ENCODE measurements at regions not wholly inside any gene's neighbourhood (a gene's known extent, or its start where the extent isn't known, plus 50 kb on each side); places are given as distances from the start of the nearest gene placed in this dataset.
A peak's percentile ranks its signal among the peaks of the same experiment; 100 is the strongest.

DNA sequence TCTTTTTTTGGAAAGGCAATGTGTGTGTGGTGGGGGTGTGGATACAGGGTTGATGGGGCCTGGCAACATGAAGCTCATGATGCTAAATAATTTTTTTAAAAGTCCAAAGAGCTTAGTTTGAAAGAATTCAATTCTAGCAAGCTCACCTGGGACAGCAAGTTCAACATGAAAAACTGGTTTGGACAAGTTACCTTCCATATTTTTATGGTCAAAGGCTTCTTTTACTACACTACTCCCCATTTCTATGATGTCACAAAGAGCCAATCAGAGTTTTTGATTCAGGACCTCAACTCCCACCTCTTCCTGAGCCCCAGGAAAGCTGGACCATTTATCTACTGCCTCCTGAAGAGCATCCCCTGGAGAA, 66.1 kb upstream of the CTNNBL1 start:
- TF ChIP-seq, protein P1, sequence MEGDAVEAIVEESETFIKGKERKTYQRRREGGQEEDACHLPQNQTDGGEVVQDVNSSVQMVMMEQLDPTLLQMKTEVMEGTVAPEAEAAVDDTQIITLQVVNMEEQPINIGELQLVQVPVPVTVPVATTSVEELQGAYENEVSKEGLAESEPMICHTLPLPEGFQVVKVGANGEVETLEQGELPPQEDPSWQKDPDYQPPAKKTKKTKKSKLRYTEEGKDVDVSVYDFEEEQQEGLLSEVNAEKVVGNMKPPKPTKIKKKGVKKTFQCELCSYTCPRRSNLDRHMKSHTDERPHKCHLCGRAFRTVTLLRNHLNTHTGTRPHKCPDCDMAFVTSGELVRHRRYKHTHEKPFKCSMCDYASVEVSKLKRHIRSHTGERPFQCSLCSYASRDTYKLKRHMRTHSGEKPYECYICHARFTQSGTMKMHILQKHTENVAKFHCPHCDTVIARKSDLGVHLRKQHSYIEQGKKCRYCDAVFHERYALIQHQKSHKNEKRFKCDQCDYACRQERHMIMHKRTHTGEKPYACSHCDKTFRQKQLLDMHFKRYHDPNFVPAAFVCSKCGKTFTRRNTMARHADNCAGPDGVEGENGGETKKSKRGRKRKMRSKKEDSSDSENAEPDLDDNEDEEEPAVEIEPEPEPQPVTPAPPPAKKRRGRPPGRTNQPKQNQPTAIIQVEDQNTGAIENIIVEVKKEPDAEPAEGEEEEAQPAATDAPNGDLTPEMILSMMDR (IDR thresholded peaks at IDR 0.05) = no peak
- TF ChIP-seq POLR2AphosphoS5 (IDR thresholded peaks at IDR 0.05; ENCODE audit: low read depth, low read length) = no peak
- no peak for TF ChIP-seq TCF7L2 (IDR thresholded peaks at IDR 0.05; ENCODE audit: low read depth, low read length)
- TF ChIP-seq, protein P2, sequence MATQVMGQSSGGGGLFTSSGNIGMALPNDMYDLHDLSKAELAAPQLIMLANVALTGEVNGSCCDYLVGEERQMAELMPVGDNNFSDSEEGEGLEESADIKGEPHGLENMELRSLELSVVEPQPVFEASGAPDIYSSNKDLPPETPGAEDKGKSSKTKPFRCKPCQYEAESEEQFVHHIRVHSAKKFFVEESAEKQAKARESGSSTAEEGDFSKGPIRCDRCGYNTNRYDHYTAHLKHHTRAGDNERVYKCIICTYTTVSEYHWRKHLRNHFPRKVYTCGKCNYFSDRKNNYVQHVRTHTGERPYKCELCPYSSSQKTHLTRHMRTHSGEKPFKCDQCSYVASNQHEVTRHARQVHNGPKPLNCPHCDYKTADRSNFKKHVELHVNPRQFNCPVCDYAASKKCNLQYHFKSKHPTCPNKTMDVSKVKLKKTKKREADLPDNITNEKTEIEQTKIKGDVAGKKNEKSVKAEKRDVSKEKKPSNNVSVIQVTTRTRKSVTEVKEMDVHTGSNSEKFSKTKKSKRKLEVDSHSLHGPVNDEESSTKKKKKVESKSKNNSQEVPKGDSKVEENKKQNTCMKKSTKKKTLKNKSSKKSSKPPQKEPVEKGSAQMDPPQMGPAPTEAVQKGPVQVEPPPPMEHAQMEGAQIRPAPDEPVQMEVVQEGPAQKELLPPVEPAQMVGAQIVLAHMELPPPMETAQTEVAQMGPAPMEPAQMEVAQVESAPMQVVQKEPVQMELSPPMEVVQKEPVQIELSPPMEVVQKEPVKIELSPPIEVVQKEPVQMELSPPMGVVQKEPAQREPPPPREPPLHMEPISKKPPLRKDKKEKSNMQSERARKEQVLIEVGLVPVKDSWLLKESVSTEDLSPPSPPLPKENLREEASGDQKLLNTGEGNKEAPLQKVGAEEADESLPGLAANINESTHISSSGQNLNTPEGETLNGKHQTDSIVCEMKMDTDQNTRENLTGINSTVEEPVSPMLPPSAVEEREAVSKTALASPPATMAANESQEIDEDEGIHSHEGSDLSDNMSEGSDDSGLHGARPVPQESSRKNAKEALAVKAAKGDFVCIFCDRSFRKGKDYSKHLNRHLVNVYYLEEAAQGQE (IDR thresholded peaks at IDR 0.05; ENCODE audit: insufficient read depth in 1 of 2, low read depth in 2 of 2, low read length in 1 of 2) = no peak
- TF ChIP-seq SIN3A (IDR thresholded peaks at IDR 0.05; ENCODE audit: borderline replicate concordance, insufficient read depth, low read depth, low read length) = no peak
- in situ Hi-C loops (cut with HindIII; ENCODE audit: low pct_unique_long_range_greater_than_20kb, low sequenced_read_pairs) (no loop called here), intact Hi-C loops (cut with micrococcal nuclease; ENCODE audit: unreplicated experiment) (no loop called here)
- Histone ChIP-seq H3K27ac (ENCODE audit: low read length) (no peak overlapping the region), H3K9me3 (ENCODE audit: control insufficient read depth, insufficient read depth, low read depth, low read length) (no peaks in the 10 kb centered on the region), H3K27me3 (ENCODE audit: control insufficient read depth, insufficient read depth, low read length) (peaks cover 23% of the 10 kb centered on the region), H3K36me3 (ENCODE audit: control insufficient read depth, insufficient read depth, low read length) (no peaks in the 10 kb centered on the region), H3K4me1 (ENCODE audit: control insufficient read depth, insufficient read depth, low read length) (no peaks in the 10 kb centered on the region), H3K4me3 (ENCODE audit: low read depth in 2 of 2, low read length in 2 of 2) (no peak overlapping the region)
- DNase-seq (ENCODE audit: low read depth, low spot score) = no peak
- no peak for ATAC-seq
- BruUV-seq (replicated peaks) = no TSS peak
- POLR2A ChIA-PET = no interaction called here
- CTCF ChIA-PET = interaction anchor here (0.6 kb wide), 1 partner anchor 18 kb away, joined by 3 read pairs; no protein-coding TSS in a partner anchor

DNA sequence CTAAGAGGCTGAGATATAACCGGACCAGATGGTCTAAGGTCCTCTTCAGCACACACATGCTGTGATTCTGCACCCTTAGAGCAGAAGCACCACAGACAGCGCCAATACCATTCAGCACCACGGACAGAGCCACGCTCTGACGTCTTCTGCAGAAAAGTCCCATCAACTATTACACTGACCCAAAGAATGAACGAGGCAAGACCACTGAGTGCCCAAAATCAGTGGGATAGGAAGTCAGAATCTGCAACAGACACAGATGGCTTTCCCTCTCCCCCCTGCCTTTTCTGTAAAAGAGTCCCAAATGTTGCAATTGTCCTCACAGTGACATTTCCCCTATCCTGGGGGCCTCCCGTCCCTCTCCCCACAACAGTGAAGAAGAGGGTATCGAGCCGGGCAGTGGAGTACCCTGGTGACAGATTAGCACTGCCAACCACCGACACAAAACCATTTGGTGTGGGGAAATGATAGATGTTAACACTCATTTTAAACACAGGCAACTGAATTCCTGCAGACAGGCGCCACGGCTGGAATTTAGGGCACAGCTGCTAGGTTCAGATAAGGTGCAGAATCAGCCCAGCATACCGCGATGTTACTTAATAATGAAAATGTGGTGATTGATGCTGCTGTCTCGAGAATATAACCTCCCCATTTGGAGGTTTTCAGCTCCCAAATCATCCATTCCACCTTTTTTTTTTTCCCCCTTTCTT, 66.6 kb upstream of the CTNNBL1 start:
- ChIA-PET POLR2A (no interaction called here), CTCF (interaction anchor here (0.6 kb wide), 1 partner anchor 18 kb away, joined by 3 read pairs; no protein-coding TSS in a partner anchor)
- H3K9me3 ChIP-seq (ENCODE audit: control insufficient read depth, insufficient read depth, low read depth, low read length) = no peaks in the 10 kb centered on the region
- H3K27ac ChIP-seq (ENCODE audit: low read length) = no peak overlapping the region
- peaks cover 23% of the 10 kb centered on the region for H3K27me3 ChIP-seq (ENCODE audit: control insufficient read depth, insufficient read depth, low read length)
- DNase-seq (ENCODE audit: low read depth, low spot score) (no peak), ATAC-seq (no peak)
- no peak overlapping the region for H3K4me3 ChIP-seq (ENCODE audit: low read depth in 2 of 2, low read length in 2 of 2)
- in situ Hi-C loops (cut with HindIII; ENCODE audit: low pct_unique_long_range_greater_than_20kb, low sequenced_read_pairs) (no loop called here), intact Hi-C loops (cut with micrococcal nuclease; ENCODE audit: unreplicated experiment) (no loop called here)
- no peaks in the 10 kb centered on the region for H3K4me1 ChIP-seq (ENCODE audit: control insufficient read depth, insufficient read depth, low read length)
- no peaks in the 10 kb centered on the region for H3K36me3 ChIP-seq (ENCODE audit: control insufficient read depth, insufficient read depth, low read length)
- BruUV-seq (replicated peaks) = no TSS peak
- no peak for TF ChIP-seq SIN3A (IDR thresholded peaks at IDR 0.05; ENCODE audit: borderline replicate concordance, insufficient read depth, low read depth, low read length)
- TF ChIP-seq, protein P2 (IDR thresholded peaks at IDR 0.05; ENCODE audit: insufficient read depth in 1 of 2, low read depth in 2 of 2, low read length in 1 of 2) = peak; percentile 98
